ENCODE measurements at regions not wholly inside any gene's neighbourhood (a gene's known extent, or its start where the extent isn't known, plus 50 kb on each side); places are given as distances from the start of the nearest gene placed in this dataset.

- Mint-ChIP-seq H3K27ac (ENCODE audit: unreplicated experiment) (no peak overlapping the region), H3K36me3 (ENCODE audit: insufficient read depth, unreplicated experiment) (no peaks in the 10 kb centered on the region), H3K9me3 (ENCODE audit: unreplicated experiment) (no peaks in the 10 kb centered on the region), H3K4me3 (ENCODE audit: unreplicated experiment) (no peak overlapping the region), H3K4me1 (ENCODE audit: low read depth, unreplicated experiment) (no peaks in the 10 kb centered on the region), H3K27me3 (ENCODE audit: insufficient read depth, unreplicated experiment) (no peaks in the 10 kb centered on the region)
- DNase-seq = no peak
- no peaks in the 10 kb centered on the region for H3K36me3 ChIP-seq (ENCODE audit: control insufficient read depth, insufficient read depth, low read length)
- no TSS peak for BruUV-seq (replicated peaks)
- no peaks in the 10 kb centered on the region for H3K4me1 ChIP-seq
- no peaks in the 10 kb centered on the region for H3K27me3 ChIP-seq (replicated peaks; ENCODE audit: control insufficient read depth, insufficient read depth, low read length)
- CTCF ChIA-PET = no interaction called here
- H3K4me3 ChIP-seq (ENCODE audit: low read depth, low read length) = no peak overlapping the region
- TF ChIP-seq CTCF (IDR thresholded peaks at IDR 0.05; ENCODE audit: insufficient read depth in 1 of 2, low read depth in 1 of 2, low read length in 1 of 2, severe bottlenecking in 1 of 2, unreplicated experiment in 1 of 2) = no peak
- intact Hi-C loops (cut with micrococcal nuclease; ENCODE audit: unreplicated experiment) = no loop called here
- POLR2A ChIA-PET = no interaction called here
- H3K9me3 ChIP-seq = no peaks in the 10 kb centered on the region
These were observed 464.9 kb upstream of the ADGRL2 start for GRCh38 chr1:81335876-81336275.

DNA sequence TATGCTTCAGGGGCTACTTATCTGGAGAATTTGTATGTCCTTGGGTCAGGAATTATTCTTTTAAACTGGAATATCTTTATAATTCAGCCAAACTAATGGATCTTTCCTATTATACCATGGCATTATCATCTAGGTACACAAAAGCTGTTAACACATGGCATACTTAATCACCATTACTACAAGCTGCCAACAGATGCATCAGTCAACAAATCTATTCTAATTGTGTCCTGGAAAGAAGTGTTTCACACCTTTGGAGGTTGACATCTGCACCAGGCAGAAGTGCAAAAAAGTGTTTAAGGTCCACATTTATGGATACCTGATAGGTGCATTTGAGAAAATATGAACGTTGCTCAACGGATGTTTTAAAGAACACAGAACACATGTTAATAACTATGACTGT, 470.2 kb upstream of the ADGRL2 start:
- no peaks in the 10 kb centered on the region for H3K36me3 Mint-ChIP-seq (ENCODE audit: insufficient read depth, unreplicated experiment)
- no peaks in the 10 kb centered on the region for H3K9me3 ChIP-seq

GRCh38 chr1:81330111-81330510, 470.6 kb upstream of the ADGRL2 start:
- TF ChIP-seq CTCF (IDR thresholded peaks at IDR 0.05; ENCODE audit: insufficient read depth in 1 of 2, low read depth in 1 of 2, low read length in 1 of 2, severe bottlenecking in 1 of 2, unreplicated experiment in 1 of 2) = no peak

More for the DNA sequence above, 470.2 kb upstream of the ADGRL2 start:
- no peaks in the 10 kb centered on the region for H3K27me3 ChIP-seq (replicated peaks; ENCODE audit: control insufficient read depth, insufficient read depth, low read length)
- CTCF ChIA-PET = no interaction called here
- H3K36me3 ChIP-seq (ENCODE audit: control insufficient read depth, insufficient read depth, low read length) = no peaks in the 10 kb centered on the region
- H3K27me3 Mint-ChIP-seq (ENCODE audit: insufficient read depth, unreplicated experiment) = no peaks in the 10 kb centered on the region
- H3K4me3 Mint-ChIP-seq (ENCODE audit: unreplicated experiment) = no peak overlapping the region
- BruUV-seq (replicated peaks) = no TSS peak
- H3K4me1 Mint-ChIP-seq (ENCODE audit: low read depth, unreplicated experiment) = no peaks in the 10 kb centered on the region
- DNase-seq = no peak
- POLR2A ChIA-PET = no interaction called here
- H3K4me3 ChIP-seq (ENCODE audit: low read depth, low read length) = no peak overlapping the region
- no peaks in the 10 kb centered on the region for H3K9me3 Mint-ChIP-seq (ENCODE audit: unreplicated experiment)
- intact Hi-C loops (cut with micrococcal nuclease; ENCODE audit: unreplicated experiment) = no loop called here
- no peak overlapping the region for H3K27ac Mint-ChIP-seq (ENCODE audit: unreplicated experiment)
- no peak for TF ChIP-seq CTCF (IDR thresholded peaks at IDR 0.05; ENCODE audit: insufficient read depth in 1 of 2, low read depth in 1 of 2, low read length in 1 of 2, severe bottlenecking in 1 of 2, unreplicated experiment in 1 of 2)
- no peaks in the 10 kb centered on the region for H3K4me1 ChIP-seq

More at GRCh38 chr1:81330111-81330510, 470.6 kb upstream of the ADGRL2 start:
- Histone ChIP-seq H3K9me3 (no peaks in the 10 kb centered on the region), H3K4me3 (ENCODE audit: low read depth, low read length) (no peak overlapping the region), H3K4me1 (no peaks in the 10 kb centered on the region), H3K27me3 (replicated peaks; ENCODE audit: control insufficient read depth, insufficient read depth, low read length) (no peaks in the 10 kb centered on the region), H3K36me3 (ENCODE audit: control insufficient read depth, insufficient read depth, low read length) (no peaks in the 10 kb centered on the region)
- Mint-ChIP-seq H3K4me1 (ENCODE audit: low read depth, unreplicated experiment) (no peaks in the 10 kb centered on the region), H3K36me3 (ENCODE audit: insufficient read depth, unreplicated experiment) (no peaks in the 10 kb centered on the region), H3K27ac (ENCODE audit: unreplicated experiment) (no peak overlapping the region), H3K9me3 (ENCODE audit: unreplicated experiment) (no peaks in the 10 kb centered on the region), H3K27me3 (ENCODE audit: insufficient read depth, unreplicated experiment) (no peaks in the 10 kb centered on the region), H3K4me3 (ENCODE audit: unreplicated experiment) (no peak overlapping the region)
- intact Hi-C loops (cut with micrococcal nuclease; ENCODE audit: unreplicated experiment) = no loop called here
- ChIA-PET POLR2A (no interaction called here), CTCF (no interaction called here)
- no TSS peak for BruUV-seq (replicated peaks)
- no peak for DNase-seq

Measured in Caco-2 (cell line).